ENCODE measurements at regions not wholly inside any gene's neighbourhood (a gene's known extent, or its start where the extent isn't known, plus 50 kb on each side); places are given as distances from the start of the nearest gene placed in this dataset.

DNA sequence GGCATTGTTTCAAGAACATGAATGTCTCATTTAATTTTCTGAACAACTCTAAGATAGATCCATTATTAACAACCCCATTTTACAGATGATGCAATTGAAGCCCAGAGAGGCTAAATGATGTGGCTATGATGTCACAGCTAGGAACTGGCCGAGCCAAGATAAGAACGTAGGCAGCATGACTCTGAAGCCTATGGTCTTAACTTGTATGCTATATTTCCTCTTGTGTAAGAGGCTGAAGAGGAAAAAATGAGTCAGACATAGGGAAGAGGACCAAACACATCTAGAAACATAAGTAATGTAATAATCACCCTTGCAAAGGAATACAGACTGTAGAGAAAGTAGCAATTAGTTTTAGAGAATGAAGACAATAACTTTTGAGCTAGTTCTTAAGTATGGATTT, 416.8 kb downstream of the FIGN start:
- Histone ChIP-seq H3F3A (ENCODE audit: insufficient read depth) (no peaks in the 10 kb centered on the region), H3K36me3 (ENCODE audit: low read length) (no peaks in the 10 kb centered on the region), H3K9me2 (replicated peaks; ENCODE audit: insufficient read depth, low read length) (no peaks in the 10 kb centered on the region), H3K79me2 (ENCODE audit: insufficient read depth, low read length) (no peaks in the 10 kb centered on the region), H3K4me3 (ENCODE audit: insufficient read depth, low read length, poor library complexity, severe bottlenecking) (no peak overlapping the region), H3K27me3 (ENCODE audit: low read length) (no peaks in the 10 kb centered on the region), H4K20me1 (ENCODE audit: low read depth, low read length) (no peaks in the 10 kb centered on the region), H3K9ac (ENCODE audit: low read length) (no peak overlapping the region), H2AFZ (ENCODE audit: low read depth, low read length, severe bottlenecking) (no peak overlapping the region), H3K9me3 (ENCODE audit: insufficient read depth, low read length) (no peaks in the 10 kb centered on the region), H3K4me2 (ENCODE audit: low read depth, low read length, poor library complexity, severe bottlenecking) (no peak overlapping the region), H3K27ac (ENCODE audit: low read depth, low read length) (no peak overlapping the region)
- TF ChIP-seq EZH2phosphoT487 (conservative IDR thresholded peaks at IDR 0.05; ENCODE audit: low read length) = no peak
- TF ChIP-seq, protein P1, sequence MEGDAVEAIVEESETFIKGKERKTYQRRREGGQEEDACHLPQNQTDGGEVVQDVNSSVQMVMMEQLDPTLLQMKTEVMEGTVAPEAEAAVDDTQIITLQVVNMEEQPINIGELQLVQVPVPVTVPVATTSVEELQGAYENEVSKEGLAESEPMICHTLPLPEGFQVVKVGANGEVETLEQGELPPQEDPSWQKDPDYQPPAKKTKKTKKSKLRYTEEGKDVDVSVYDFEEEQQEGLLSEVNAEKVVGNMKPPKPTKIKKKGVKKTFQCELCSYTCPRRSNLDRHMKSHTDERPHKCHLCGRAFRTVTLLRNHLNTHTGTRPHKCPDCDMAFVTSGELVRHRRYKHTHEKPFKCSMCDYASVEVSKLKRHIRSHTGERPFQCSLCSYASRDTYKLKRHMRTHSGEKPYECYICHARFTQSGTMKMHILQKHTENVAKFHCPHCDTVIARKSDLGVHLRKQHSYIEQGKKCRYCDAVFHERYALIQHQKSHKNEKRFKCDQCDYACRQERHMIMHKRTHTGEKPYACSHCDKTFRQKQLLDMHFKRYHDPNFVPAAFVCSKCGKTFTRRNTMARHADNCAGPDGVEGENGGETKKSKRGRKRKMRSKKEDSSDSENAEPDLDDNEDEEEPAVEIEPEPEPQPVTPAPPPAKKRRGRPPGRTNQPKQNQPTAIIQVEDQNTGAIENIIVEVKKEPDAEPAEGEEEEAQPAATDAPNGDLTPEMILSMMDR (IDR thresholded peaks at IDR 0.05; ENCODE audit: insufficient read depth, low read length, poor library complexity, severe bottlenecking) = no peak

DNA sequence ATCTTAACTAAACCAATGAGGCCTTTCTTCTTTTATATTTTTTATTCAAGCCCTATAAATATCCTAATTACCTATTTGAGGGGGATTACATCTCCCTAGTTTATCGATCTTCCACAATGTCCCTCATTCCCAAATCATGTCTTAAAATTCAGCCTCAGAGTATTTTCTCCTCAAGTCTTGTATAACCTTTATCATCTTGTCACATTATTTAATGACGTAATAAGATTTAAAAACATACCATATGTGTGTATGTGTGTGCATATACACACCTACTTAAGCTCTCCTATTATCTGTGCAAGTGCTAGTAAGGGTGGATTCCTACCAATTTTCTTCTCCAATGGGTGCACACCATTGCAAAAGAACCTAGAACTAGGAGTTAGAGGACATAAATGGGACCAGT, 421.1 kb downstream of the FIGN start:
- H4K20me1 ChIP-seq (ENCODE audit: low read depth, low read length) = no peaks in the 10 kb centered on the region
- H3K36me3 ChIP-seq (ENCODE audit: low read length) = no peaks in the 10 kb centered on the region
- no peak overlapping the region for H3K27ac ChIP-seq (ENCODE audit: low read depth, low read length)
- no peaks in the 10 kb centered on the region for H3K9me3 ChIP-seq (ENCODE audit: insufficient read depth, low read length)
- H3K9me2 ChIP-seq (replicated peaks; ENCODE audit: insufficient read depth, low read length) = no peaks in the 10 kb centered on the region
- H3F3A ChIP-seq (ENCODE audit: insufficient read depth) = no peaks in the 10 kb centered on the region
- H3K4me2 ChIP-seq (ENCODE audit: low read depth, low read length, poor library complexity, severe bottlenecking) = no peak overlapping the region
- no peaks in the 10 kb centered on the region for H3K79me2 ChIP-seq (ENCODE audit: insufficient read depth, low read length)
- TF ChIP-seq, protein P1 (IDR thresholded peaks at IDR 0.05; ENCODE audit: insufficient read depth, low read length, poor library complexity, severe bottlenecking) = no peak
- TF ChIP-seq EZH2phosphoT487 (conservative IDR thresholded peaks at IDR 0.05; ENCODE audit: low read length) = no peak
- no peaks in the 10 kb centered on the region for H3K27me3 ChIP-seq (ENCODE audit: low read length)
- no peak overlapping the region for H2AFZ ChIP-seq (ENCODE audit: low read depth, low read length, severe bottlenecking)
- no peak overlapping the region for H3K4me3 ChIP-seq (ENCODE audit: insufficient read depth, low read length, poor library complexity, severe bottlenecking)
- H3K9ac ChIP-seq (ENCODE audit: low read length) = no peak overlapping the region

DNA sequence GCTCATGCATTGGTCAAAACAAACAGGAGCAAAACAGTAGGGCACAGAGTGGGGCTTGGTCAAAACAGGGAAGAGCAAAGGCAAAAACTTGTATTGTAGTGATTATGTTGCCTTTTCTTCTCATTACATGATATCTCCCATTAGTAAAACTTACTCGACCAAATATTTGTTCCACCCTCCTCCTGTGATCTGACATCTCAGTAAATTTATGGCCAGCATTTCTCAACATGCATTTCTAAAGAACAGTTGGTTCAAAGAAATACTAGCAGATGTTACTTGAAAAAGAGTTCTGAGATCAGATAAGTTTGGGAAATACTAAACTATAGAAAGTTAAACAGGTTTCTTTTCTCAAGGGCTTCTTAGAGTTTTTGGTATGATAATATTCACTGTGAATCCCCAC, 423.1 kb downstream of the FIGN start:
- H3F3A ChIP-seq (ENCODE audit: insufficient read depth) = no peaks in the 10 kb centered on the region
- H3K36me3 ChIP-seq (ENCODE audit: low read length) = no peaks in the 10 kb centered on the region
- TF ChIP-seq EZH2phosphoT487 (conservative IDR thresholded peaks at IDR 0.05; ENCODE audit: low read length) = no peak
- TF ChIP-seq, protein P1 (IDR thresholded peaks at IDR 0.05; ENCODE audit: insufficient read depth, low read length, poor library complexity, severe bottlenecking) = no peak
- no peaks in the 10 kb centered on the region for H3K9me2 ChIP-seq (replicated peaks; ENCODE audit: insufficient read depth, low read length)
- no peak overlapping the region for H3K4me2 ChIP-seq (ENCODE audit: low read depth, low read length, poor library complexity, severe bottlenecking)
- H3K79me2 ChIP-seq (ENCODE audit: insufficient read depth, low read length) = no peaks in the 10 kb centered on the region
- H3K9me3 ChIP-seq (ENCODE audit: insufficient read depth, low read length) = no peaks in the 10 kb centered on the region
- no peak overlapping the region for H3K9ac ChIP-seq (ENCODE audit: low read length)
- H3K27me3 ChIP-seq (ENCODE audit: low read length) = no peaks in the 10 kb centered on the region
- no peak overlapping the region for H2AFZ ChIP-seq (ENCODE audit: low read depth, low read length, severe bottlenecking)
- H3K4me3 ChIP-seq (ENCODE audit: insufficient read depth, low read length, poor library complexity, severe bottlenecking) = no peak overlapping the region
- H3K27ac ChIP-seq (ENCODE audit: low read depth, low read length) = no peak overlapping the region
- no peaks in the 10 kb centered on the region for H4K20me1 ChIP-seq (ENCODE audit: low read depth, low read length)
